Stomach (tissue), 8 donors: ENCODE measurements at regions not wholly inside any gene's neighbourhood (a gene's known extent, or its start where the extent isn't known, plus 50 kb on each side); places are given as distances from the start of the nearest gene placed in this dataset.

Experiments
- DNase-seq, 2 donors: peaks; one replicate each; pipeline versions ENCODE4 v3.0.0 to v3.0.0-alpha.2; 2013 to 2019
- H3K27ac ChIP-seq, 5 donors: fragments of 200-600 bp in 4 of 5; sonication (generic) in 4 of 5; one replicate each; pipeline ENCODE4 v1.5.1; 2013 to 2019; ENCODE audit warnings: mild to moderate bottlenecking in 1 of 5, moderate library complexity in 1 of 5
- H3K27me3 ChIP-seq, 3 donors: fragments of 200-600 bp; sonication (generic); one replicate each; pipeline ENCODE4 v1.5.1; 2017 to 2019; ENCODE audit warnings: mixed run types in 1 of 3
- H3K36me3 ChIP-seq, 4 donors: fragments of 200-600 bp; sonication (generic); 1 replicate in 3 of 4; 2 replicates in 1 of 4; pipeline ENCODE4 v1.5.1; 2016 to 2019
- H3K4me1 ChIP-seq, 4 donors: fragments of 200-600 bp; sonication (generic); one replicate each; pipeline ENCODE4 v1.5.1; 2016 to 2019
- H3K4me3 ChIP-seq, 4 donors: fragments of 200-600 bp; sonication (generic) in 3 of 4; one replicate each; pipeline ENCODE4 v1.5.1; 2016 to 2019; ENCODE audit warnings: mild to moderate bottlenecking in 1 of 4
- H3K9me3 ChIP-seq, 4 donors: fragments of 200-600 bp; sonication (generic); one replicate each; pipeline ENCODE4 v1.5.1; 2016 to 2019
- EP300 ChIP-seq: sonication (generic); formaldehyde crosslinking; IDR thresholded peaks from one replicate; pipeline ENCODE4 v1.6.1; 2017; ENCODE audit warnings: antibody characterized with exemption
- POLR2A ChIP-seq, 4 donors: fragments of 450-650 bp; IDR thresholded peaks; one replicate each; pipeline ENCODE4 v1.6.1; 2016; ENCODE audit warnings: antibody characterized with exemption in 4 of 4, control low read depth in 2 of 4, mild to moderate bottlenecking in 1 of 4, moderate library complexity in 1 of 4
- POLR2AphosphoS5 ChIP-seq, 3 donors: sonication (generic); formaldehyde crosslinking; IDR thresholded peaks; one replicate each; pipeline ENCODE4 v1.6.1; 2016; ENCODE audit warnings: antibody characterized with exemption in 3 of 3
- WGBS, 5 donors: extraction: QIAGEN DNeasy Blood & Tissue Kit in 3 of 5; methylation state at CpG; one replicate each; pipeline versions ENCODE4 v1.1.5 to v1.1.7; 2013 to 2018; 5-methylcytosine and 5-hydroxymethylcytosine counted together
- intact Hi-C: fragments of 100-400 bp; cut with DNase I; formaldehyde crosslinking; loops from one replicate; pipeline ENCODE4 v1.15.1; 2023; ENCODE audit warnings: low total_unique reads
- TF ChIP-seq, protein P1 (sequence below), 7 experiments: fragments of 450-650 bp in 4 of 7; fragments of 200-600 bp in 3 of 7; sonication (generic) in 3 of 7; IDR thresholded peaks; one replicate each; pipeline ENCODE4 v1.5.1; 2016 to 2019; ENCODE audit warnings: antibody characterized with exemption in 7 of 7, control low read depth in 2 of 7, mild to moderate bottlenecking in 1 of 7
- donor health status: healthy with polysubstance abuse.
- donor health status: Bipolar disorder and iron deficiency.
- donor health status: healthy.

DNA sequence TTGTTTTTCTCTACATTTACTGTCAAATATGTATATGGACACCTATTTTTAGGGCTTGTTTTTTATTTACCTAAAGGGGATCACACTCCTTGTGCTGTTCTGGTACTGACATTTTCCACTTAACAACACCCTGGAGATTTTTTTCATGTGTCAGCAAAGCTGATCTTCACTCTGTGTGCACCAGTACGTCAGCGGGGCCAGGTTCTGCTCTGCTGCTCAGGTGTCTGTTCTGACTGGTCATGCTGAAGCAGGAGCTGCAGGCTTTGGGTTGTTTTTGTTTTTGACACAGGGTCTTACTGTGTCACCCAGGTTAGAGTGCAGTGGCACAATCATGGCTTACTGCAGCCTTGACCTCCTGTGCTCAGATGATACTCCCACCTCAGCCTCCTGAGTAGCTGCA is 81.9 kb upstream of the CCND2 start:
- intact Hi-C loops = no loop called here
- DNase-seq = peak in 1 of 2 donors; percentile 14
- H3K4me3 ChIP-seq = no peak overlapping the region
- TF ChIP-seq EP300 (no peak), POLR2A (IDR thresholded peaks at IDR 0.05) (no peak), POLR2AphosphoS5 (IDR thresholded peaks at IDR 0.05) (no peak)
- TF ChIP-seq, protein P1, sequence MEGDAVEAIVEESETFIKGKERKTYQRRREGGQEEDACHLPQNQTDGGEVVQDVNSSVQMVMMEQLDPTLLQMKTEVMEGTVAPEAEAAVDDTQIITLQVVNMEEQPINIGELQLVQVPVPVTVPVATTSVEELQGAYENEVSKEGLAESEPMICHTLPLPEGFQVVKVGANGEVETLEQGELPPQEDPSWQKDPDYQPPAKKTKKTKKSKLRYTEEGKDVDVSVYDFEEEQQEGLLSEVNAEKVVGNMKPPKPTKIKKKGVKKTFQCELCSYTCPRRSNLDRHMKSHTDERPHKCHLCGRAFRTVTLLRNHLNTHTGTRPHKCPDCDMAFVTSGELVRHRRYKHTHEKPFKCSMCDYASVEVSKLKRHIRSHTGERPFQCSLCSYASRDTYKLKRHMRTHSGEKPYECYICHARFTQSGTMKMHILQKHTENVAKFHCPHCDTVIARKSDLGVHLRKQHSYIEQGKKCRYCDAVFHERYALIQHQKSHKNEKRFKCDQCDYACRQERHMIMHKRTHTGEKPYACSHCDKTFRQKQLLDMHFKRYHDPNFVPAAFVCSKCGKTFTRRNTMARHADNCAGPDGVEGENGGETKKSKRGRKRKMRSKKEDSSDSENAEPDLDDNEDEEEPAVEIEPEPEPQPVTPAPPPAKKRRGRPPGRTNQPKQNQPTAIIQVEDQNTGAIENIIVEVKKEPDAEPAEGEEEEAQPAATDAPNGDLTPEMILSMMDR (IDR thresholded peaks at IDR 0.05) = no peak
- no peaks in the 10 kb centered on the region for H3K9me3 ChIP-seq
- no peaks in the 10 kb centered on the region for H3K36me3 ChIP-seq
- peaks cover 0 to 25% (median 5%) of the 10 kb centered on the region in 3 donors for H3K27me3 ChIP-seq
- 84 to 96% (median 92%) methylated on average over 2 of the region's 2 CpGs for WGBS, 5 donors
- no peak overlapping the region for H3K27ac ChIP-seq
- H3K4me1 ChIP-seq = no peaks in the 10 kb centered on the region

DNA sequence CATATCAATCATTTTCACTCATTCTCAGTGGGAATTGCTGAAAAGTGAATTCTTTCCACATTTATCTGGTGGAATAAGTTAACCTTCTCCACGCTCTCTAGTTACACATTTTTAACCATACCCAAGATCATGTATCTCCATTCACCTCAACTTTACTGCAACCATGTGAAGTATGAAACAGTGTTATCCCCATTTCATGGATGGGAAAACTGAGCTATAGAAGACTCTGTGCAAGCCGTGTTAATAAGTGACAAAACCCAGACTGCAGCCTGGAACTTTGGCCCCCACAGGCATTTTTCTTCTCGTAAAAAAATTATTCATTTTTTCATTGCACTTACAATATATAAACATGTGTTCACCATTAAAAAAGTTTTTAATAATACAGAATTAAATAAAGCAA is 82.4 kb upstream of the CCND2 start:
- WGBS, 5 donors = 73 to 86% (median 80%) methylated on average over 3 of the region's 3 CpGs
- H3K27me3 ChIP-seq = peaks cover 0 to 25% (median 5%) of the 10 kb centered on the region in 3 donors
- TF ChIP-seq, protein P1 (IDR thresholded peaks at IDR 0.05) = no peak
- TF ChIP-seq EP300 (no peak), POLR2AphosphoS5 (IDR thresholded peaks at IDR 0.05) (no peak), POLR2A (IDR thresholded peaks at IDR 0.05) (no peak)
- no peak overlapping the region for H3K27ac ChIP-seq
- no peak for DNase-seq
- H3K4me3 ChIP-seq = no peak overlapping the region
- H3K36me3 ChIP-seq = no peaks in the 10 kb centered on the region
- no peaks in the 10 kb centered on the region for H3K9me3 ChIP-seq
- intact Hi-C loops = no loop called here
- H3K4me1 ChIP-seq = no peaks in the 10 kb centered on the region

DNA sequence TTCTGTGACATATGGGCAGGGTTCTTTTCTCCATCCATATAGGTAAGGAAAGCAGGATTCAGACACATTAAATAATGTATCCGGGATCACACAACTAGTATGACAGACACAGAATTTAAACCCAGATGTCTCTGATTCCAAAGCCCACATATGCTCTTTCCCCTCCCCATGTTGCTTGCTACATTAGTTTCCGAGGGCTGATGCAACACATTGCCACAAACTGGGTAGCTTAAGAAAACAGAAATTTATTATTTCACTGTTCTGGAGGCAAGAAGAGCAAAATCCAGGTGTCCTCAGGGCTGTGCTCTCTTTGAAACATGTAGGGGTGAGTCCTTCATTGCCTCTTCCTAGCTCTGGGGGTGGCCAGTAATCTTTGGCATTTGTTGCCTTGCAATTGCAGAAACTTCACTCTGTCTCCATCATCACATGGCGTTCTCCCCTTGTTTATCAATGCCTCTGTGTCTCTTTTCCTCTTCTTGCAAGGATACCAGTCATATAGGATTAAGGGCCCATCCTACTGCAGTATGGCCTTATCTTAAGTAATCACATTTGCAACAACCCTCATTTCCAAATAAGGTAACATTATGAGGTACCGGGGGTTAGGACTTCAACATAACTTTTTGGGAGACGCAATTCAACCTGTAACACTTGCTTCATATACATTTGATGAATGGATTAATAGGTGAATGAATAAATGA is 83.0 kb upstream of the CCND2 start:
- 67 to 81% (median 72%) methylated on average over 5 of the region's 5 CpGs for WGBS, 5 donors
- intact Hi-C loops = no loop called here
- TF ChIP-seq POLR2A (IDR thresholded peaks at IDR 0.05) = no peak
- no peak for TF ChIP-seq EP300
- TF ChIP-seq POLR2AphosphoS5 (IDR thresholded peaks at IDR 0.05) = no peak
- TF ChIP-seq, protein P1 (IDR thresholded peaks at IDR 0.05) = no peak
- peaks cover 0 to 21% (median 5%) of the 10 kb centered on the region in 3 donors for H3K27me3 ChIP-seq
- no peak for DNase-seq
- no peak overlapping the region for H3K4me3 ChIP-seq
- no peak overlapping the region for H3K27ac ChIP-seq
- no peaks in the 10 kb centered on the region for H3K9me3 ChIP-seq
- no peaks in the 10 kb centered on the region for H3K4me1 ChIP-seq
- no peaks in the 10 kb centered on the region for H3K36me3 ChIP-seq

DNA sequence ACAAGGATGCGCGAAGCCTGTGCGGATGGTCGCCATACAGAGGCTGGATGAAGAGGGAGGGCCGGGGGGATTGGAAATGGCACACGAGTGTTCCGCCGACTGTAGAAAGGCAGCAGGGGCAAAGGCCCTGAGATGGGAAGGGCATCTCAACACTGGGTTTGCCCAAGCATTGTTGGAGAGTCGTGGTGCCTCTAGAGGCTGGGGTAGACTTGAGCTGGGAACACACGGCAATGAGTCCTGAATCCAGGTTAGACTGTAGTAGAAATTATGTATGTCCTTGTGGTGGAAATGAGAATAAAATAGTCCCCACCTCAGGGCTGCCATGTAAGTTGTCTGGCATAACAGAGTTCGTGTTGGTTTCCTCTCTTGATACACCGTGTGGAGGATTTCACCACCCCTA is 83.8 kb upstream of the CCND2 start:
- Histone ChIP-seq H3K9me3 (no peaks in the 10 kb centered on the region), H3K27me3 (peaks cover 0 to 20% (median 4%) of the 10 kb centered on the region in 3 donors), H3K4me3 (no peak overlapping the region), H3K4me1 (no peaks in the 10 kb centered on the region), H3K27ac (no peak overlapping the region), H3K36me3 (no peaks in the 10 kb centered on the region)
- intact Hi-C loops = no loop called here
- no peak for DNase-seq
- TF ChIP-seq POLR2A (IDR thresholded peaks at IDR 0.05) = no peak
- TF ChIP-seq, protein P1 (IDR thresholded peaks at IDR 0.05) = no peak
- TF ChIP-seq EP300 = no peak
- TF ChIP-seq POLR2AphosphoS5 (IDR thresholded peaks at IDR 0.05) = no peak
- WGBS, 5 donors = 85 to 93% (median 90%) methylated on average over 12 of the region's 12 CpGs
